A549 (cell line): ENCODE measurements at regions not wholly inside any gene's neighbourhood (a gene's known extent, or its start where the extent isn't known, plus 50 kb on each side); places are given as distances from the start of the nearest gene placed in this dataset.

Experiments
- ATAC-seq, 2 experiments: fragments of 200-7000 bp in 1 of 2; fragments of >200 bp in 1 of 2; cut with Nextera tagmentation in 1 of 2; cut with Tn5 transposase in 1 of 2; 3 replicates each; pipeline versions ENCODE4 v1.8.0 to v1.9.1; 2018 to 2020; ENCODE audit warnings: mild to moderate bottlenecking in 1 of 2, moderate library complexity in 1 of 2
- CTCF ChIA-PET: fragments of 300-600 bp; sonication (Branson Sonifier 250); formaldehyde crosslinking; extraction: SDS; loops from one replicate; lab custom pipeline; 2021; ENCODE audit warnings: antibody characterized with exemption, inconsistent platforms; lab: Yijun Ruan, JAX
- POLR2A ChIA-PET: fragments of 350-600 bp; formaldehyde crosslinking; extraction: SDS; loops from one replicate; lab custom pipeline; 2021; ENCODE audit warnings: antibody characterized with exemption, inconsistent platforms; lab: Yijun Ruan, JAX
- DNase-seq, 2 experiments: peaks; one replicate each; pipeline versions ENCODE4 v3.0.0 to v3.0.0-alpha.2; 2011 to 2016; ENCODE audit warnings: low read depth in 1 of 2, low spot score in 1 of 2
- FAIRE-seq: peaks from 2 replicates; lab custom pipeline; 2011; peaks lifted over from hg19 to GRCh38; lab: Jason Lieb, UNC
- H3K27ac ChIP-seq, 2 experiments: fragments of >200 bp; sonication (Bioruptor Twin); formaldehyde crosslinking; 3 replicates each; pipeline ENCODE4 v1.5.1; 2016 to 2017
- H3K4me1 ChIP-seq: fragments of >200 bp; sonication (Bioruptor Twin); formaldehyde crosslinking; 3 replicates; pipeline ENCODE4 v1.6.1; 2016
- H3K4me2 ChIP-seq: fragments of >200 bp; sonication (Bioruptor Twin); formaldehyde crosslinking; 3 replicates; pipeline ENCODE4 v1.6.1; 2016
- H3K4me3 ChIP-seq: fragments of >200 bp; sonication (Bioruptor Twin); formaldehyde crosslinking; 3 replicates; pipeline ENCODE4 v1.5.1; 2016
- H3K9me3 ChIP-seq: fragments of >200 bp; sonication (Bioruptor Twin); formaldehyde crosslinking; 3 replicates; pipeline ENCODE4 v1.6.1; 2016
- ATOH8 ChIP-seq: fragments of 250-450 bp; sonication (Bioruptor Pico); IDR thresholded peaks from 2 replicates; pipeline ENCODE4 v1.5.0; 2020; ENCODE audit warnings: low read depth, mild to moderate bottlenecking, moderate library complexity
- BCL3 ChIP-seq: fragments of >200 bp; sonication (Bioruptor Twin); formaldehyde crosslinking; IDR thresholded peaks from 3 replicates; pipeline ENCODE4 v1.6.1; 2016
- CBX8 ChIP-seq: fragments of 200-600 bp; sonication (generic); IDR thresholded peaks from 2 replicates; pipeline ENCODE4 v1.6.1; 2016
- CEBPB ChIP-seq, 2 experiments: fragments of >200 bp in 1 of 2; sonication (Bioruptor Twin) in 1 of 2; formaldehyde crosslinking in 1 of 2; IDR thresholded peaks; 2 replicates each; pipeline ENCODE4 v1.6.1; 2012 to 2016
- CHD4 ChIP-seq: fragments of 200-600 bp; sonication (generic); IDR thresholded peaks from 2 replicates; pipeline ENCODE4 v1.6.1; 2016; ENCODE audit warnings: antibody characterized with exemption, mild to moderate bottlenecking, borderline replicate concordance
- E2F6 ChIP-seq: IDR thresholded peaks from 2 replicates; pipeline ENCODE4 v1.6.1; 2012; ENCODE audit warnings: low read depth, borderline replicate concordance
- EHF ChIP-seq: fragments of 250-450 bp; sonication (Bioruptor Pico); IDR thresholded peaks from 2 replicates; pipeline ENCODE4 v1.5.0; 2020; ENCODE audit warnings: mild to moderate bottlenecking
- ESRRA ChIP-seq: fragments of 150-350 bp; IDR thresholded peaks from 2 replicates; pipeline ENCODE4 v1.6.1; 2014; ENCODE audit warnings: mild to moderate bottlenecking, low read length, borderline replicate concordance
- FOSB ChIP-seq: fragments of 250-450 bp; sonication (Bioruptor Pico); IDR thresholded peaks from 2 replicates; pipeline ENCODE4 v1.5.0; 2020; ENCODE audit warnings: mild to moderate bottlenecking, moderate library complexity
- HDAC2 ChIP-seq: fragments of 200-600 bp; sonication (generic); IDR thresholded peaks from 2 replicates; pipeline ENCODE4 v1.6.1; 2016
- HES2 ChIP-seq: fragments of >200 bp; sonication (Bioruptor Twin); formaldehyde crosslinking; IDR thresholded peaks from 2 replicates; pipeline ENCODE4 v1.6.1; 2016
- HOXA7 ChIP-seq: fragments of 250-450 bp; sonication (Bioruptor Pico); IDR thresholded peaks from 2 replicates; pipeline ENCODE4 v1.5.0; 2020; ENCODE audit warnings: mild to moderate bottlenecking, moderate library complexity
- JUNB ChIP-seq: fragments of >200 bp; sonication (Bioruptor Twin); formaldehyde crosslinking; IDR thresholded peaks from 2 replicates; pipeline ENCODE4 v1.6.1; 2016
- KDM1A ChIP-seq: fragments of 200-600 bp; sonication (generic); IDR thresholded peaks from 2 replicates; pipeline ENCODE4 v1.6.1; 2016; ENCODE audit warnings: low read depth, mild to moderate bottlenecking
- MAFK ChIP-seq: fragments of 450-650 bp; IDR thresholded peaks from 2 replicates; pipeline ENCODE4 v1.6.1; 2014; ENCODE audit not compliant: partially characterized antibody
- MAX ChIP-seq: IDR thresholded peaks from 2 replicates; pipeline ENCODE4 v1.6.1; 2012
- PBX3 ChIP-seq: IDR thresholded peaks from 2 replicates; pipeline ENCODE4 v1.6.1; 2012
- PHF8 ChIP-seq: fragments of 200-600 bp; sonication (generic); IDR thresholded peaks from 2 replicates; pipeline ENCODE4 v1.6.1; 2016; ENCODE audit warnings: low read depth, mild to moderate bottlenecking, antibody characterized with exemption, moderate library complexity, borderline replicate concordance
- RCOR1 ChIP-seq: fragments of 150-350 bp; IDR thresholded peaks from 2 replicates; pipeline ENCODE4 v1.6.1; 2014; ENCODE audit warnings: antibody characterized with exemption, low read length, low read depth
- REST ChIP-seq: fragments of 200-600 bp; sonication (generic); IDR thresholded peaks from 2 replicates; pipeline ENCODE4 v1.6.1; 2016; ENCODE audit warnings: antibody characterized with exemption, mild to moderate bottlenecking, moderate library complexity
- RNF2 ChIP-seq: fragments of 200-600 bp; sonication (generic); IDR thresholded peaks from 2 replicates; pipeline ENCODE4 v1.6.1; 2016; ENCODE audit warnings: low read depth, mild to moderate bottlenecking, antibody characterized with exemption, moderate library complexity, borderline replicate concordance
- TP53 ChIP-seq: fragments of 250-450 bp; sonication (Bioruptor Pico); IDR thresholded peaks from 2 replicates; pipeline ENCODE4 v1.5.0; 2021; ENCODE audit warnings: mild to moderate bottlenecking, moderate library complexity
- USF2 ChIP-seq: fragments of 450-650 bp; IDR thresholded peaks from 2 replicates; pipeline ENCODE4 v1.6.1; 2014; ENCODE audit warnings: antibody characterized with exemption
- ZNF302 ChIP-seq: fragments of 250-450 bp; sonication (Bioruptor Pico); IDR thresholded peaks from 2 replicates; pipeline ENCODE4 v1.9.0; 2021; ENCODE audit warnings: inconsistent platforms, mild to moderate bottlenecking, moderate library complexity
- ZSCAN20 ChIP-seq: fragments of 250-450 bp; sonication (Bioruptor Pico); IDR thresholded peaks from 2 replicates; pipeline ENCODE4 v1.8.0; 2022; ENCODE audit warnings: mild to moderate bottlenecking, moderate library complexity
- WGBS: methylation state at CpG from one replicate; pipeline ENCODE4 v1.1.6; 2017; ENCODE audit errors: missing lambda C conversion rate; 5-methylcytosine and 5-hydroxymethylcytosine counted together

- TF ChIP-seq E2F6 (no peak), FOSB (CRISPR knock-in tag) (no peak), MAFK (no peak), ESRRA (no peak), HDAC2 (no peak), RNF2 (no peak), TP53 (CRISPR knock-in tag) (no peak), CEBPB (IDR thresholded peaks at IDR 0.05) (no peak), BCL3 (no peak), USF2 (no peak), ZNF302 (no peak), MAX (no peak), JUNB (no peak), CBX8 (no peak), CHD4 (no peak), HES2 (no peak), ZSCAN20 (no peak)
- TF ChIP-seq, all 56 proteins: peak for 0
- ATAC-seq (no peak), DNase-seq (no peak), FAIRE-seq (no peak)
- peaks cover 22% of the 10 kb centered on the region for H3K4me1 ChIP-seq
- H3K4me3 ChIP-seq = no peak overlapping the region
- H3K27ac ChIP-seq = no peak overlapping the region
- POLR2A ChIA-PET = no interaction called here
- no peak overlapping the region for H3K4me2 ChIP-seq
- 90% methylated on average over 6 of the region's 6 CpGs for WGBS
- H3K9me3 ChIP-seq = no peaks in the 10 kb centered on the region
- CTCF ChIA-PET = no interaction called here
Observed at GRCh38 chr2:16107246-16107645, 166.9 kb downstream of the MYCN start.

GRCh38 chr2:16106619-16107018, 166.3 kb downstream of the MYCN start:
- no peak for TF ChIP-seq PBX3
- TF ChIP-seq, all 56 proteins: peak for 0
- H3K4me1 ChIP-seq = peaks cover 22% of the 10 kb centered on the region
- ATAC-seq (no peak), FAIRE-seq (no peak), DNase-seq (no peak)
- WGBS = 65% methylated on average over 6 of the region's 6 CpGs
- H3K27ac ChIP-seq = no peak overlapping the region
- H3K4me2 ChIP-seq = no peak overlapping the region
- ChIA-PET CTCF (no interaction called here), POLR2A (no interaction called here)
- H3K4me3 ChIP-seq = no peak overlapping the region
- no peaks in the 10 kb centered on the region for H3K9me3 ChIP-seq

- H3K4me3 ChIP-seq = no peak overlapping the region
- WGBS = 89% methylated on average over 15 of the region's 15 CpGs
- no peak for DNase-seq
- H3K9me3 ChIP-seq = no peaks in the 10 kb centered on the region
- ChIA-PET POLR2A (no interaction called here), CTCF (no interaction called here)
- peaks cover 22% of the 10 kb centered on the region for H3K4me1 ChIP-seq
- H3K27ac ChIP-seq = no peak overlapping the region
- ATAC-seq = no peak
- no peak for FAIRE-seq
- no peak overlapping the region for H3K4me2 ChIP-seq
- TF ChIP-seq REST (no peak), E2F6 (no peak), HOXA7 (no peak), EHF (CRISPR knock-in tag) (no peak), RNF2 (no peak), RCOR1 (no peak), ATOH8 (CRISPR knock-in tag) (no peak), PHF8 (no peak), ZNF302 (no peak), KDM1A (no peak), JUNB (no peak)
Observed at GRCh38 chr2:16105669-16106281, 165.4 kb downstream of the MYCN start.
